ENCODE measurements at regions not wholly inside any gene's neighbourhood (a gene's known extent, or its start where the extent isn't known, plus 50 kb on each side); places are given as distances from the start of the nearest gene placed in this dataset.

GRCh38 chr18:39994498-39994897 lies 1960.5 kb upstream of the PIK3C3 start:
- DNase-seq (ENCODE audit: low spot score in 2 of 2), result no peak
- no peaks in the 10 kb centered on the region for H3K9me3 ChIP-seq
- no peaks in the 10 kb centered on the region for H3K36me3 ChIP-seq
- TF ChIP-seq POLR2AphosphoS5 (IDR thresholded peaks at IDR 0.05) (no peak), POLR2A (IDR thresholded peaks at IDR 0.05) (no peak)
- TF ChIP-seq, protein P1, sequence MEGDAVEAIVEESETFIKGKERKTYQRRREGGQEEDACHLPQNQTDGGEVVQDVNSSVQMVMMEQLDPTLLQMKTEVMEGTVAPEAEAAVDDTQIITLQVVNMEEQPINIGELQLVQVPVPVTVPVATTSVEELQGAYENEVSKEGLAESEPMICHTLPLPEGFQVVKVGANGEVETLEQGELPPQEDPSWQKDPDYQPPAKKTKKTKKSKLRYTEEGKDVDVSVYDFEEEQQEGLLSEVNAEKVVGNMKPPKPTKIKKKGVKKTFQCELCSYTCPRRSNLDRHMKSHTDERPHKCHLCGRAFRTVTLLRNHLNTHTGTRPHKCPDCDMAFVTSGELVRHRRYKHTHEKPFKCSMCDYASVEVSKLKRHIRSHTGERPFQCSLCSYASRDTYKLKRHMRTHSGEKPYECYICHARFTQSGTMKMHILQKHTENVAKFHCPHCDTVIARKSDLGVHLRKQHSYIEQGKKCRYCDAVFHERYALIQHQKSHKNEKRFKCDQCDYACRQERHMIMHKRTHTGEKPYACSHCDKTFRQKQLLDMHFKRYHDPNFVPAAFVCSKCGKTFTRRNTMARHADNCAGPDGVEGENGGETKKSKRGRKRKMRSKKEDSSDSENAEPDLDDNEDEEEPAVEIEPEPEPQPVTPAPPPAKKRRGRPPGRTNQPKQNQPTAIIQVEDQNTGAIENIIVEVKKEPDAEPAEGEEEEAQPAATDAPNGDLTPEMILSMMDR (IDR thresholded peaks at IDR 0.05), result no peak
- intact Hi-C loops (cut with DNase I; ENCODE audit: low total_unique reads), result loop anchor here (5.0 kb wide), 1 partner anchor 1742 kb away; no protein-coding TSS in a partner anchor
- H3K4me3 ChIP-seq, result no peak overlapping the region
- H3K4me1 ChIP-seq, result no peaks in the 10 kb centered on the region
- no peak overlapping the region for H3K27ac ChIP-seq
- no peaks in the 10 kb centered on the region for H3K27me3 ChIP-seq

DNA sequence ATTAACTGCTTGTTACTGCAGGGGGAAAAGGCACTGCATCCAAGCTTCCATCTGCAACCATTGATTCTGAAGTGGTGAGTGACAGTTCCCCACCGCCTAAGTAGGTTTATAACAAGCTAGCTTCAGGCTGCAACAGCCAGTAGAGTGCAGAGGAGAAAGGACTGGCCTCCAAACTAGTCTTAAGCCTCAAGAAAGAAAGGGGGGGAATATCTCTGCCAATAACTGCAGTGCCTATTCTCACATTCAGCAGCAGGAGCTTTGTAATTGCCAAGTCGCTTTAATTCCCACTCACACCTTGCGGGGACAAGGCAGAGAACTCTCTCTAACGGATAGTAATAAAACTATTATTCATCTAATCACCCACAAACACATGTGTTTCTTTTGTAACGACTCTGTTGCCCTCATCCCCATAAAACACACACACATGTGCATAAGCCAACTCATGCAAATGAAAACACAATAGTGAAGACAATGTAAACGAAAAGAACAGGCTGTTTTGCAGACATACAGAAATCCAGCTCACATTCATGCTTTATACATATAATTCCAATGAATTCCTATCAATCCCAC lies 1963.3 kb upstream of the PIK3C3 start:
- no peaks in the 10 kb centered on the region for H3K9me3 ChIP-seq
- no peaks in the 10 kb centered on the region for H3K27me3 ChIP-seq
- no peak overlapping the region for H3K27ac ChIP-seq
- no peak for DNase-seq (ENCODE audit: low spot score in 2 of 2)
- TF ChIP-seq POLR2AphosphoS5 (IDR thresholded peaks at IDR 0.05) (no peak), POLR2A (IDR thresholded peaks at IDR 0.05) (no peak)
- TF ChIP-seq, protein P1 (IDR thresholded peaks at IDR 0.05), result no peak
- intact Hi-C loops (cut with DNase I; ENCODE audit: low total_unique reads), result loop anchor here (5.0 kb wide), 1 partner anchor 1739 kb away; no protein-coding TSS in a partner anchor
- H3K4me3 ChIP-seq, result no peak overlapping the region
- no peaks in the 10 kb centered on the region for H3K4me1 ChIP-seq
- H3K36me3 ChIP-seq, result no peaks in the 10 kb centered on the region

GRCh38 chr18:39990540-39990939 lies 1964.5 kb upstream of the PIK3C3 start:
- no peaks in the 10 kb centered on the region for H3K9me3 ChIP-seq
- no peaks in the 10 kb centered on the region for H3K36me3 ChIP-seq
- no peak overlapping the region for H3K4me3 ChIP-seq
- TF ChIP-seq POLR2AphosphoS5 (IDR thresholded peaks at IDR 0.05), result no peak
- TF ChIP-seq POLR2A (IDR thresholded peaks at IDR 0.05), result no peak
- TF ChIP-seq, protein P1 (IDR thresholded peaks at IDR 0.05), result no peak
- no peaks in the 10 kb centered on the region for H3K27me3 ChIP-seq
- no peak for DNase-seq (ENCODE audit: low spot score in 2 of 2)
- intact Hi-C loops (cut with DNase I; ENCODE audit: low total_unique reads), result loop anchor here (5.0 kb wide), 1 partner anchor 1738 kb away; no protein-coding TSS in a partner anchor
- H3K27ac ChIP-seq, result no peak overlapping the region
- no peaks in the 10 kb centered on the region for H3K4me1 ChIP-seq

GRCh38 chr18:39976771-39977170 lies 1978.3 kb upstream of the PIK3C3 start:
- Histone ChIP-seq H3K27ac (no peak overlapping the region), H3K4me1 (no peaks in the 10 kb centered on the region), H3K36me3 (no peaks in the 10 kb centered on the region), H3K4me3 (no peak overlapping the region), H3K9me3 (no peaks in the 10 kb centered on the region), H3K27me3 (no peaks in the 10 kb centered on the region)
- intact Hi-C loops (cut with DNase I; ENCODE audit: low total_unique reads), result no loop called here
- no peak for DNase-seq (ENCODE audit: low spot score in 2 of 2)
- TF ChIP-seq, protein P1 (IDR thresholded peaks at IDR 0.05), result no peak
- TF ChIP-seq POLR2A (IDR thresholded peaks at IDR 0.05) (no peak), POLR2AphosphoS5 (IDR thresholded peaks at IDR 0.05) (no peak)

GRCh38 chr18:39972521-39972920 lies 1982.5 kb upstream of the PIK3C3 start:
- Histone ChIP-seq H3K4me3 (no peak overlapping the region), H3K27ac (no peak overlapping the region), H3K27me3 (no peaks in the 10 kb centered on the region), H3K36me3 (no peaks in the 10 kb centered on the region), H3K4me1 (no peaks in the 10 kb centered on the region), H3K9me3 (no peaks in the 10 kb centered on the region)
- DNase-seq (ENCODE audit: low spot score in 2 of 2), result no peak
- TF ChIP-seq, protein P1 (IDR thresholded peaks at IDR 0.05), result no peak
- intact Hi-C loops (cut with DNase I; ENCODE audit: low total_unique reads), result no loop called here
